SK-N-SH (cell line): ENCODE measurements at regions not wholly inside any gene's neighbourhood (a gene's known extent, or its start where the extent isn't known, plus 50 kb on each side); places are given as distances from the start of the nearest gene placed in this dataset.

Experiments
- MXI1 ChIP-seq: IDR thresholded peaks from 2 replicates; pipeline ENCODE4 v1.6.1; 2012; ENCODE audit warnings: mild to moderate bottlenecking, low read depth, low read length, improper control_type of control experiment
- RCOR1 ChIP-seq: fragments of 150-350 bp; IDR thresholded peaks from 2 replicates; pipeline ENCODE4 v1.6.1; 2017; ENCODE audit warnings: antibody characterized with exemption, low read length
- SIN3A ChIP-seq: IDR thresholded peaks from 2 replicates; pipeline ENCODE4 v1.6.1; 2012; ENCODE audit warnings: low read depth, mild to moderate bottlenecking, low read length, moderate library complexity, borderline replicate concordance
- TAF1 ChIP-seq: IDR thresholded peaks from 2 replicates; pipeline ENCODE4 v1.6.1; 2012; ENCODE audit warnings: low read depth, mild to moderate bottlenecking, low read length, moderate library complexity, borderline replicate concordance

GRCh38 chr3:148333091-148333490, 364.6 kb upstream of the AGTR1 start:
- TF ChIP-seq TAF1 = no peak
- no peak for TF ChIP-seq SIN3A
- TF ChIP-seq RCOR1 = no peak
- no peak for TF ChIP-seq MXI1
